NT2/D1 (cell line): ENCODE measurements at regions not wholly inside any gene's neighbourhood (a gene's known extent, or its start where the extent isn't known, plus 50 kb on each side); places are given as distances from the start of the nearest gene placed in this dataset.

ENCODE experiments used
- DNase-seq: peaks from one replicate; pipeline ENCODE4 v3.0.0-alpha.2; 2011; ENCODE audit warnings: low read depth, low spot score
- H3K27me3 ChIP-seq: 2 replicates; pipeline ENCODE4 v1.6.0; 2011; ENCODE audit warnings: mild to moderate bottlenecking; ENCODE audit not compliant: insufficient read length, insufficient read depth
- H3K36me3 ChIP-seq: 2 replicates; pipeline ENCODE4 v1.6.1; 2011; ENCODE audit warnings: mild to moderate bottlenecking, low read length, mixed read lengths; ENCODE audit not compliant: insufficient read depth, insufficient read length
- H3K4me1 ChIP-seq: 2 replicates; pipeline ENCODE4 v1.5.1; 2011; ENCODE audit not compliant: insufficient read depth, insufficient read length
- H3K4me3 ChIP-seq: 2 replicates; pipeline ENCODE4 v1.5.1; 2011; ENCODE audit warnings: low read depth; ENCODE audit not compliant: insufficient read length
- H3K9ac ChIP-seq: 2 replicates; pipeline ENCODE4 v1.6.0; 2011; ENCODE audit warnings: low read depth; ENCODE audit not compliant: insufficient read length
- H3K9me3 ChIP-seq: 2 replicates; pipeline ENCODE4 v1.5.1; 2011; ENCODE audit warnings: mild to moderate bottlenecking, low read length; ENCODE audit not compliant: insufficient read depth
- SUZ12 ChIP-seq: IDR thresholded peaks from 2 replicates; pipeline ENCODE4 v1.6.1; 2011; ENCODE audit not compliant: insufficient read length, insufficient read depth; ENCODE audit errors: extremely low read depth
- YY1 ChIP-seq: IDR thresholded peaks from 2 replicates; pipeline ENCODE4 v1.6.1; 2011; ENCODE audit not compliant: insufficient read length, insufficient read depth
- ZNF274 ChIP-seq: IDR thresholded peaks from 2 replicates; pipeline ENCODE4 v1.6.1; 2011; ENCODE audit warnings: mild to moderate bottlenecking, low read depth, low read length

- Histone ChIP-seq H3K27me3 (no peaks in the 10 kb centered on the region), H3K4me3 (no peak overlapping the region), H3K9ac (no peak overlapping the region), H3K9me3 (no peaks in the 10 kb centered on the region), H3K36me3 (no peaks in the 10 kb centered on the region), H3K4me1 (no peaks in the 10 kb centered on the region)
- no peak for TF ChIP-seq SUZ12
- no peak for TF ChIP-seq YY1
- TF ChIP-seq ZNF274 = no peak
- peak; percentile 8 for DNase-seq
Measured at GRCh38 chr13:33940898-33941297, 122.9 kb downstream of the RFC3 start.

- TF ChIP-seq ZNF274 (no peak), YY1 (no peak), SUZ12 (no peak)
- no peaks in the 10 kb centered on the region for H3K36me3 ChIP-seq
- H3K9ac ChIP-seq = no peak overlapping the region
- H3K9me3 ChIP-seq = no peaks in the 10 kb centered on the region
- no peaks in the 10 kb centered on the region for H3K27me3 ChIP-seq
- no peak for DNase-seq
- no peaks in the 10 kb centered on the region for H3K4me1 ChIP-seq
- no peak overlapping the region for H3K4me3 ChIP-seq
Measured at GRCh38 chr13:33945477-33945876, 127.5 kb downstream of the RFC3 start.

GRCh38 chr13:33953203-33953602 is 135.3 kb downstream of the RFC3 start:
- no peaks in the 10 kb centered on the region for H3K9me3 ChIP-seq
- DNase-seq = no peak
- TF ChIP-seq YY1 (no peak), SUZ12 (no peak), ZNF274 (no peak)

GRCh38 chr13:33953781-33954180 is 135.8 kb downstream of the RFC3 start:
- H3K36me3 ChIP-seq = no peaks in the 10 kb centered on the region
- TF ChIP-seq YY1 (no peak), SUZ12 (no peak), ZNF274 (no peak)
- no peak overlapping the region for H3K9ac ChIP-seq
- no peak for DNase-seq
- H3K4me3 ChIP-seq = no peak overlapping the region
- no peaks in the 10 kb centered on the region for H3K27me3 ChIP-seq
- no peaks in the 10 kb centered on the region for H3K4me1 ChIP-seq
- no peaks in the 10 kb centered on the region for H3K9me3 ChIP-seq

More at GRCh38 chr13:33953203-33953602, 135.3 kb downstream of the RFC3 start:
- Histone ChIP-seq H3K36me3 (no peaks in the 10 kb centered on the region), H3K4me1 (no peaks in the 10 kb centered on the region), H3K27me3 (no peaks in the 10 kb centered on the region), H3K4me3 (no peak overlapping the region), H3K9ac (no peak overlapping the region)

GRCh38 chr13:33956346-33956745 is 138.4 kb downstream of the RFC3 start:
- no peak overlapping the region for H3K9ac ChIP-seq
- H3K27me3 ChIP-seq = no peaks in the 10 kb centered on the region
- TF ChIP-seq ZNF274 = no peak
- no peak for TF ChIP-seq SUZ12
- no peak for TF ChIP-seq YY1
- no peaks in the 10 kb centered on the region for H3K4me1 ChIP-seq
- H3K36me3 ChIP-seq = no peaks in the 10 kb centered on the region
- H3K9me3 ChIP-seq = no peaks in the 10 kb centered on the region
- no peak overlapping the region for H3K4me3 ChIP-seq
- DNase-seq = no peak

GRCh38 chr13:33957497-33957905 is 139.6 kb downstream of the RFC3 start:
- Histone ChIP-seq H3K9ac (no peak overlapping the region), H3K4me1 (no peaks in the 10 kb centered on the region), H3K4me3 (no peak overlapping the region), H3K9me3 (no peaks in the 10 kb centered on the region), H3K36me3 (no peaks in the 10 kb centered on the region), H3K27me3 (no peaks in the 10 kb centered on the region)
- no peak for DNase-seq
- TF ChIP-seq SUZ12 (no peak), ZNF274 (no peak), YY1 (no peak)

GRCh38 chr13:33958964-33959363 is 141.0 kb downstream of the RFC3 start:
- no peak overlapping the region for H3K4me3 ChIP-seq
- no peak for DNase-seq

More at GRCh38 chr13:33958964-33959363, 141.0 kb downstream of the RFC3 start:
- Histone ChIP-seq H3K9ac (no peak overlapping the region), H3K36me3 (no peaks in the 10 kb centered on the region), H3K9me3 (no peaks in the 10 kb centered on the region), H3K4me1 (no peaks in the 10 kb centered on the region), H3K27me3 (no peaks in the 10 kb centered on the region)
- TF ChIP-seq YY1 = no peak
- no peak for TF ChIP-seq SUZ12
